ENCODE measurements at regions not wholly inside any gene's neighbourhood (a gene's known extent, or its start where the extent isn't known, plus 50 kb on each side); places are given as distances from the start of the nearest gene placed in this dataset.

DNA sequence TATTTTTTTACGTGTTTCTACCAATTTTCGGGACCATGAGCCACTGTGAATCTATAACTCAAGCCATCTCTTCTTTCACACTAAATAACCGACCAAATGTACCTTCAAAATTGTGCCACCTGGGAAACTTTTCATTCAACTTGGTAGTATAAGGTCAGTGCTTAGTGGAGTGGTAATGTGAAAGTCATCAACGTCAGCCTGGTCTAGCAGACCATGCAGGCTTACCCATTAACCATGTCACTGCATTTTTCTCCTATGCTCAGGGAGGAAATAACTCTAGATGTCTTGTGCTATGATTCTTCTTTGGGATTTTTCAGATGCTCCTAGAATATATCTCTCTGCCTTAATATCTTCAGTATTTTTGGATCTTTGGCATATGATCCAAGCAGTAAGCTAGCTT is 1075.4 kb upstream of the POT1 start:
- TF ChIP-seq ELF4 (CRISPR knock-in tag; IDR thresholded peaks at IDR 0.05) (no peak), ZBTB11 (CRISPR knock-in tag; IDR thresholded peaks at IDR 0.05) (no peak), FOS (IDR thresholded peaks at IDR 0.05; ENCODE audit: extremely low read depth, insufficient read length) (no peak), ESRRA (IDR thresholded peaks at IDR 0.05; ENCODE audit: borderline replicate concordance, low read depth) (no peak), EP300 (IDR thresholded peaks at IDR 0.05; ENCODE audit: low read length) (no peak), ETV6 (IDR thresholded peaks at IDR 0.05; ENCODE audit: borderline replicate concordance in 1 of 2, low read depth in 2 of 2, low read length in 1 of 2) (no peak), ETV6 (CRISPR knock-in tag; IDR thresholded peaks at IDR 0.05; ENCODE audit: borderline replicate concordance) (no peak), ZNF175 (CRISPR knock-in tag; IDR thresholded peaks at IDR 0.05; ENCODE audit: low read depth) (no peak), NRF1 (conservative IDR thresholded peaks at IDR 0.05 in 1 of 2, IDR thresholded peaks at IDR 0.05 in 1 of 2) (no peak), YY1 (IDR thresholded peaks at IDR 0.05; ENCODE audit: borderline replicate concordance in 1 of 3, control insufficient read depth in 1 of 3, extremely low read depth in 1 of 3, insufficient read depth in 3 of 3, insufficient read length in 1 of 3, insufficient replicate concordance in 2 of 3, low read depth in 1 of 3, low read length in 2 of 3) (no peak), ZBTB17 (CRISPR knock-in tag; IDR thresholded peaks at IDR 0.05) (no peak), SRF (CRISPR knock-in tag; IDR thresholded peaks at IDR 0.05) (no peak), ZNF232 (CRISPR knock-in tag; IDR thresholded peaks at IDR 0.05) (no peak)
- TF ChIP-seq, protein P1, sequence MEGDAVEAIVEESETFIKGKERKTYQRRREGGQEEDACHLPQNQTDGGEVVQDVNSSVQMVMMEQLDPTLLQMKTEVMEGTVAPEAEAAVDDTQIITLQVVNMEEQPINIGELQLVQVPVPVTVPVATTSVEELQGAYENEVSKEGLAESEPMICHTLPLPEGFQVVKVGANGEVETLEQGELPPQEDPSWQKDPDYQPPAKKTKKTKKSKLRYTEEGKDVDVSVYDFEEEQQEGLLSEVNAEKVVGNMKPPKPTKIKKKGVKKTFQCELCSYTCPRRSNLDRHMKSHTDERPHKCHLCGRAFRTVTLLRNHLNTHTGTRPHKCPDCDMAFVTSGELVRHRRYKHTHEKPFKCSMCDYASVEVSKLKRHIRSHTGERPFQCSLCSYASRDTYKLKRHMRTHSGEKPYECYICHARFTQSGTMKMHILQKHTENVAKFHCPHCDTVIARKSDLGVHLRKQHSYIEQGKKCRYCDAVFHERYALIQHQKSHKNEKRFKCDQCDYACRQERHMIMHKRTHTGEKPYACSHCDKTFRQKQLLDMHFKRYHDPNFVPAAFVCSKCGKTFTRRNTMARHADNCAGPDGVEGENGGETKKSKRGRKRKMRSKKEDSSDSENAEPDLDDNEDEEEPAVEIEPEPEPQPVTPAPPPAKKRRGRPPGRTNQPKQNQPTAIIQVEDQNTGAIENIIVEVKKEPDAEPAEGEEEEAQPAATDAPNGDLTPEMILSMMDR (IDR thresholded peaks at IDR 0.05 in 2 of 3, conservative IDR thresholded peaks at IDR 0.05 in 1 of 3; ENCODE audit: insufficient read depth in 2 of 3, low read depth in 1 of 3, low read length in 3 of 3): no peak
- TF ChIP-seq, protein P2, sequence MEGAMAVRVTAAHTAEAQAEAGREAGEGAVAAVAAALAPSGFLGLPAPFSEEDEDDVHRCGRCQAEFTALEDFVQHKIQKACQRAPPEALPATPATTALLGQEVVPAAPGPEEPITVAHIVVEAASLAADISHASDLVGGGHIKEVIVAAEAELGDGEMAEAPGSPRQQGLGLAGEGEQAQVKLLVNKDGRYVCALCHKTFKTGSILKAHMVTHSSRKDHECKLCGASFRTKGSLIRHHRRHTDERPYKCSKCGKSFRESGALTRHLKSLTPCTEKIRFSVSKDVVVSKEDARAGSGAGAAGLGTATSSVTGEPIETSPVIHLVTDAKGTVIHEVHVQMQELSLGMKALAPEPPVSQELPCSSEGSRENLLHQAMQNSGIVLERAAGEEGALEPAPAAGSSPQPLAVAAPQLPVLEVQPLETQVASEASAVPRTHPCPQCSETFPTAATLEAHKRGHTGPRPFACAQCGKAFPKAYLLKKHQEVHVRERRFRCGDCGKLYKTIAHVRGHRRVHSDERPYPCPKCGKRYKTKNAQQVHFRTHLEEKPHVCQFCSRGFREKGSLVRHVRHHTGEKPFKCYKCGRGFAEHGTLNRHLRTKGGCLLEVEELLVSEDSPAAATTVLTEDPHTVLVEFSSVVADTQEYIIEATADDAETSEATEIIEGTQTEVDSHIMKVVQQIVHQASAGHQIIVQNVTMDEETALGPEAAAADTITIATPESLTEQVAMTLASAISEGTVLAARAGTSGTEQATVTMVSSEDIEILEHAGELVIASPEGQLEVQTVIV (CRISPR knock-in tag; IDR thresholded peaks at IDR 0.05; ENCODE audit: borderline replicate concordance): no peak
